ENCODE measurements at regions not wholly inside any gene's neighbourhood (a gene's known extent, or its start where the extent isn't known, plus 50 kb on each side); places are given as distances from the start of the nearest gene placed in this dataset.
A peak's percentile ranks its signal among the peaks of the same experiment; 100 is the strongest.
"Not testable (repeated sequence)": the region's sequence is repeated elsewhere in the genome, so short reads cannot be mapped to it uniquely, and the experiment has no call there.

GRCh38 chr7:67309764-67310549 lies 313.3 kb downstream of the TYW1 start:
- no peak overlapping the region for H3K14ac ChIP-seq (ENCODE audit: low read length in 2 of 2)
- no peaks in the 10 kb centered on the region for H3K27me3 ChIP-seq (ENCODE audit: control insufficient read depth in 1 of 2, insufficient read depth in 1 of 2, low read length in 2 of 2)
- no peak overlapping the region for H3K4me3 ChIP-seq (ENCODE audit: insufficient read depth in 1 of 2, low read depth in 1 of 2, low read length in 2 of 2)
- no peak overlapping the region for H3K9ac ChIP-seq (ENCODE audit: low read length)
- DNase-seq: no peak
- no peak overlapping the region for H4K91ac ChIP-seq (ENCODE audit: low read length)
- H3K27ac ChIP-seq (ENCODE audit: low read length, poor library complexity, severe bottlenecking): no peak overlapping the region
- WGBS: 100% methylated on average over 4 of the region's 4 CpGs
- no peak overlapping the region for H3K4me2 ChIP-seq (ENCODE audit: low read length, poor library complexity, severe bottlenecking)
- H2BK5ac ChIP-seq (ENCODE audit: low read depth, low read length, poor library complexity, severe bottlenecking): no peak overlapping the region
- no peak overlapping the region for H2AFZ ChIP-seq (ENCODE audit: low read depth, low read length)
- no peak overlapping the region for H2BK15ac ChIP-seq (ENCODE audit: low read depth, poor library complexity, severe bottlenecking)
- no peak overlapping the region for H3K18ac ChIP-seq (ENCODE audit: low read depth in 1 of 2, low read length in 2 of 2)
- H3K4me1 ChIP-seq (ENCODE audit: control insufficient read depth, insufficient read depth, low read depth, low read length): no peaks in the 10 kb centered on the region
- H2AK5ac ChIP-seq (ENCODE audit: low read length, severe bottlenecking): no peak overlapping the region
- H3K79me1 ChIP-seq (replicated peaks; ENCODE audit: low read length, poor library complexity, severe bottlenecking): peaks cover 28% of the 10 kb centered on the region
- H3K9me3 ChIP-seq (ENCODE audit: control insufficient read depth, low read length): no peaks in the 10 kb centered on the region
- peaks cover 20 to 77% of the 10 kb centered on the region in 2 experiments for H3K36me3 ChIP-seq (ENCODE audit: control insufficient read depth in 1 of 2, insufficient read depth in 2 of 2, low read depth in 1 of 2, low read length in 2 of 2)
- H2BK120ac ChIP-seq (ENCODE audit: low read depth, low read length): no peak overlapping the region
- H3K4ac ChIP-seq (ENCODE audit: low read depth in 1 of 2, low read length in 2 of 2): no peak overlapping the region
- no peak overlapping the region for H3K23ac ChIP-seq (ENCODE audit: low read length in 2 of 2)
- no peak overlapping the region for H4K8ac ChIP-seq (ENCODE audit: low read length)
- H2BK12ac ChIP-seq (ENCODE audit: low read length in 2 of 2): no peak overlapping the region

GRCh38 chr7:67311901-67312300 lies 315.3 kb downstream of the TYW1 start:
- Histone ChIP-seq H4K8ac (ENCODE audit: low read length) (no peak overlapping the region), H2BK5ac (ENCODE audit: low read depth, low read length, poor library complexity, severe bottlenecking) (no peak overlapping the region), H3K27me3 (ENCODE audit: control insufficient read depth in 1 of 2, insufficient read depth in 1 of 2, low read length in 2 of 2) (no peaks in the 10 kb centered on the region), H2AK5ac (ENCODE audit: low read length, severe bottlenecking) (no peak overlapping the region), H2BK15ac (ENCODE audit: low read depth, poor library complexity, severe bottlenecking) (no peak overlapping the region), H3K4me3 (ENCODE audit: insufficient read depth in 1 of 2, low read depth in 1 of 2, low read length in 2 of 2) (no peak overlapping the region), H3K9ac (ENCODE audit: low read length) (no peak overlapping the region), H3K14ac (ENCODE audit: low read length in 2 of 2) (no peak overlapping the region), H3K4ac (ENCODE audit: low read depth in 1 of 2, low read length in 2 of 2) (no peak overlapping the region), H2BK120ac (ENCODE audit: low read depth, low read length) (no peak overlapping the region), H2AFZ (ENCODE audit: low read depth, low read length) (no peak overlapping the region), H3K36me3 (ENCODE audit: control insufficient read depth in 1 of 2, insufficient read depth in 2 of 2, low read depth in 1 of 2, low read length in 2 of 2) (peaks cover 31 to 82% of the 10 kb centered on the region in 2 experiments), H4K91ac (ENCODE audit: low read length) (no peak overlapping the region), H3K4me2 (ENCODE audit: low read length, poor library complexity, severe bottlenecking) (no peak overlapping the region), H3K9me3 (ENCODE audit: control insufficient read depth, low read length) (no peaks in the 10 kb centered on the region), H3K27ac (ENCODE audit: low read length, poor library complexity, severe bottlenecking) (no peak overlapping the region), H3K4me1 (ENCODE audit: control insufficient read depth, insufficient read depth, low read depth, low read length) (no peaks in the 10 kb centered on the region), H3K23ac (ENCODE audit: low read length in 2 of 2) (no peak overlapping the region), H3K18ac (ENCODE audit: low read depth in 1 of 2, low read length in 2 of 2) (no peak overlapping the region), H2BK12ac (ENCODE audit: low read length in 2 of 2) (no peak overlapping the region), H3K79me1 (replicated peaks; ENCODE audit: low read length, poor library complexity, severe bottlenecking) (peaks cover 33% of the 10 kb centered on the region)
- WGBS: 72% methylated on average over 2 of the region's 2 CpGs
- DNase-seq: peak; percentile 70

DNA sequence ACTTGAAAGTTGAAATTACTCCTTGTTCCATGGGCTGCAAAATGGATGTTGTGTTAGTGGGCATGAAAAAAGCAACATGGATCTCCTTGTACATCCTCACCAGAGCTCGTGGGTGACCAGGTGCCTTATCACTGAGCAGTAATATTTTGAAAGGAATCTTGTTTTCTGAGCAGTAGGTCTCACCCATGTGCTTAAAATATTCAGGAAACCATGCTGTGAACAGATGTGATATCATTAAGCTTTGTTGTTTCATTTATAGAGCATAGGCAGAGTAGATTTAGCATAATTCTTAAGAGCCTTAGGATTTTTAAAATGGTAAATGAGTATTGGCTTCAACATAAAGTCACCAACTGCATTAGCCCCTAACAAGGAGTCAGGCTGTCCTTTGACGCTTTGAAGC lies 316.6 kb downstream of the TYW1 start:
- no peak overlapping the region for H2AK5ac ChIP-seq (ENCODE audit: low read length, severe bottlenecking)
- 100% methylated on average over 2 of the region's 2 CpGs for WGBS
- H3K9ac ChIP-seq (ENCODE audit: low read length): no peak overlapping the region
- no peaks in the 10 kb centered on the region for H3K9me3 ChIP-seq (ENCODE audit: control insufficient read depth, low read length)
- H3K27ac ChIP-seq (ENCODE audit: low read length, poor library complexity, severe bottlenecking): no peak overlapping the region
- no peak overlapping the region for H3K14ac ChIP-seq (ENCODE audit: low read length in 2 of 2)
- H3K4me2 ChIP-seq (ENCODE audit: low read length, poor library complexity, severe bottlenecking): no peak overlapping the region
- H3K4ac ChIP-seq (ENCODE audit: low read depth in 1 of 2, low read length in 2 of 2): no peak overlapping the region
- H3K79me1 ChIP-seq (replicated peaks; ENCODE audit: low read length, poor library complexity, severe bottlenecking): peaks cover 33% of the 10 kb centered on the region
- H3K4me1 ChIP-seq (ENCODE audit: control insufficient read depth, insufficient read depth, low read depth, low read length): no peaks in the 10 kb centered on the region
- peaks cover 37 to 73% of the 10 kb centered on the region in 2 experiments for H3K36me3 ChIP-seq (ENCODE audit: control insufficient read depth in 1 of 2, insufficient read depth in 2 of 2, low read depth in 1 of 2, low read length in 2 of 2)
- no peaks in the 10 kb centered on the region for H3K27me3 ChIP-seq (ENCODE audit: control insufficient read depth in 1 of 2, insufficient read depth in 1 of 2, low read length in 2 of 2)
- H2BK5ac ChIP-seq (ENCODE audit: low read depth, low read length, poor library complexity, severe bottlenecking): no peak overlapping the region
- no peak overlapping the region for H4K8ac ChIP-seq (ENCODE audit: low read length)
- no peak overlapping the region for H2BK15ac ChIP-seq (ENCODE audit: low read depth, poor library complexity, severe bottlenecking)
- no peak overlapping the region for H4K91ac ChIP-seq (ENCODE audit: low read length)
- no peak overlapping the region for H2BK120ac ChIP-seq (ENCODE audit: low read depth, low read length)
- H3K23ac ChIP-seq (ENCODE audit: low read length in 2 of 2): no peak overlapping the region
- no peak for DNase-seq
- H2BK12ac ChIP-seq (ENCODE audit: low read length in 2 of 2): no peak overlapping the region
- H3K4me3 ChIP-seq (ENCODE audit: insufficient read depth in 1 of 2, low read depth in 1 of 2, low read length in 2 of 2): no peak overlapping the region
- no peak overlapping the region for H2AFZ ChIP-seq (ENCODE audit: low read depth, low read length)
- no peak overlapping the region for H3K18ac ChIP-seq (ENCODE audit: low read depth in 1 of 2, low read length in 2 of 2)

DNA sequence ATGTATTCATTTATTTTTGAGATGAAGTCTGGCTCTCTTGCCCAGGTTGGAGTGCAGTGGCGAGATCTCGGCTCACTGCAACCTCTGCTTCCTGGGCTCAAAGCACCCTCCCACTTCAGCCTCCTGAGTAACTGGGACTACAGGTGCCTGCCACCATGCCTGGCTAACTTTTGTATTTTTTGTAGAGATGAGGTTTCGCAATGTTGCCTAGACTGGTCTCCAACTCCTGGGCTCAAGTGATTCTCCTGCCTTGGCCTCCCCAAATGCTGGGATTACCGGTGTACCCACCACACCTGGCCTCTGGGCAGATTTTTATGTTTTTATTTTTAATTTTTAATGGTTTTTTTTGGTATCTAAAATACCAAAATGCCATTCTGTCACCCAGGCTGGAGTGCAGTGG lies 320.3 kb downstream of the TYW1 start:
- H3K27me3 ChIP-seq (ENCODE audit: control insufficient read depth in 1 of 2, insufficient read depth in 1 of 2, low read length in 2 of 2); H3K9me3 ChIP-seq (ENCODE audit: control insufficient read depth, low read length); H2BK120ac ChIP-seq (ENCODE audit: low read depth, low read length); H4K91ac ChIP-seq (ENCODE audit: low read length); H2BK15ac ChIP-seq (ENCODE audit: low read depth, poor library complexity, severe bottlenecking); H2BK5ac ChIP-seq (ENCODE audit: low read depth, low read length, poor library complexity, severe bottlenecking); H3K14ac ChIP-seq (ENCODE audit: low read length in 2 of 2); H2BK12ac ChIP-seq (ENCODE audit: low read length in 2 of 2); H4K8ac ChIP-seq (ENCODE audit: low read length); H2AK5ac ChIP-seq (ENCODE audit: low read length, severe bottlenecking); H3K4me3 ChIP-seq (ENCODE audit: insufficient read depth in 1 of 2, low read depth in 1 of 2, low read length in 2 of 2); DNase-seq; H3K18ac ChIP-seq (ENCODE audit: low read depth in 1 of 2, low read length in 2 of 2); H2AFZ ChIP-seq (ENCODE audit: low read depth, low read length); H3K4ac ChIP-seq (ENCODE audit: low read depth in 1 of 2, low read length in 2 of 2); H3K4me1 ChIP-seq (ENCODE audit: control insufficient read depth, insufficient read depth, low read depth, low read length); H3K9ac ChIP-seq (ENCODE audit: low read length); H3K27ac ChIP-seq (ENCODE audit: low read length, poor library complexity, severe bottlenecking); H3K4me2 ChIP-seq (ENCODE audit: low read length, poor library complexity, severe bottlenecking); H3K23ac ChIP-seq (ENCODE audit: low read length in 2 of 2): not testable (repeated sequence)
- peaks cover 32 to 44% of the 10 kb centered on the region in 2 experiments for H3K36me3 ChIP-seq (ENCODE audit: control insufficient read depth in 1 of 2, insufficient read depth in 2 of 2, low read depth in 1 of 2, low read length in 2 of 2)
- peaks cover 25% of the 10 kb centered on the region for H3K79me1 ChIP-seq (replicated peaks; ENCODE audit: low read length, poor library complexity, severe bottlenecking)
- 96% methylated on average over 3 of the region's 4 CpGs for WGBS
